ENCODE measurements at regions not wholly inside any gene's neighbourhood (a gene's known extent, or its start where the extent isn't known, plus 50 kb on each side); places are given as distances from the start of the nearest gene placed in this dataset.

GRCh38 chr9:82558855-82559630 lies 503.9 kb downstream of the RASEF start:
- CTCF ChIA-PET = no interaction called here
- DNase-seq (ENCODE audit: low read depth in 1 of 2, low spot score in 1 of 2) = no peak
- Histone ChIP-seq H3K4me1 (no peaks in the 10 kb centered on the region), H3K27ac (no peak overlapping the region), H3K4me2 (no peak overlapping the region), H3K9me3 (no peaks in the 10 kb centered on the region), H3K4me3 (no peak overlapping the region)
- ATAC-seq = no peak
- FAIRE-seq = no peak
- POLR2A ChIA-PET = interaction anchor here (0.6 kb wide), 1 partner anchor 810 kb away, joined by 5 read pairs; no protein-coding TSS in a partner anchor
- TF ChIP-seq HOXB5 (CRISPR knock-in tag; IDR thresholded peaks at IDR 0.05) (no peak), HOXA7 (CRISPR knock-in tag; IDR thresholded peaks at IDR 0.05) (no peak), CBX2 (IDR thresholded peaks at IDR 0.05; ENCODE audit: borderline replicate concordance, low read depth) (no peak), PHF8 (IDR thresholded peaks at IDR 0.05; ENCODE audit: borderline replicate concordance, low read depth) (no peak), NR3C1 (IDR thresholded peaks at IDR 0.05) (no peak), ZFP36 (IDR thresholded peaks at IDR 0.05; ENCODE audit: borderline replicate concordance, partially characterized antibody) (no peak), RARB (CRISPR knock-in tag; IDR thresholded peaks at IDR 0.05) (no peak), EP300 (IDR thresholded peaks at IDR 0.05) (no peak), MAFK (IDR thresholded peaks at IDR 0.05; ENCODE audit: partially characterized antibody) (no peak), NPAS2 (CRISPR knock-in tag; IDR thresholded peaks at IDR 0.05; ENCODE audit: borderline replicate concordance) (no peak)
- WGBS (ENCODE audit: missing lambda C conversion rate) = 54% methylated on average over 9 of the region's 9 CpGs

- H3K9me3 ChIP-seq = no peaks in the 10 kb centered on the region
- ChIA-PET POLR2A (interaction anchor here (0.6 kb wide), 1 partner anchor 811 kb away, joined by 5 read pairs; no protein-coding TSS in a partner anchor), CTCF (no interaction called here)
- ATAC-seq = no peak
- H3K4me3 ChIP-seq = no peak overlapping the region
- no peak for FAIRE-seq
- no peak overlapping the region for H3K27ac ChIP-seq
- H3K4me1 ChIP-seq = no peaks in the 10 kb centered on the region
- 78% methylated on average over 1 of the region's 1 CpG for WGBS (ENCODE audit: missing lambda C conversion rate)
- no peak overlapping the region for H3K4me2 ChIP-seq
- TF ChIP-seq, protein P1, sequence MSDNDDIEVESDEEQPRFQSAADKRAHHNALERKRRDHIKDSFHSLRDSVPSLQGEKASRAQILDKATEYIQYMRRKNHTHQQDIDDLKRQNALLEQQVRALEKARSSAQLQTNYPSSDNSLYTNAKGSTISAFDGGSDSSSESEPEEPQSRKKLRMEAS (IDR thresholded peaks at IDR 0.05) = no peak
- TF ChIP-seq ZFP36 (IDR thresholded peaks at IDR 0.05; ENCODE audit: borderline replicate concordance, partially characterized antibody) = no peak
- no peak for TF ChIP-seq CBX8 (IDR thresholded peaks at IDR 0.05)
- no peak for TF ChIP-seq POLR2AphosphoS2 (conservative IDR thresholded peaks at IDR 0.05; ENCODE audit: low read length)
- TF ChIP-seq KDM5A (IDR thresholded peaks at IDR 0.05) = no peak
- no peak for TF ChIP-seq E2F6 (IDR thresholded peaks at IDR 0.05; ENCODE audit: borderline replicate concordance, low read depth)
- TF ChIP-seq MYC (IDR thresholded peaks at IDR 0.05; ENCODE audit: borderline replicate concordance, low read length) = no peak
- TF ChIP-seq RAD21 (conservative IDR thresholded peaks at IDR 0.05 in 1 of 2, IDR thresholded peaks at IDR 0.05 in 1 of 2) = no peak
- TF ChIP-seq, protein P2, sequence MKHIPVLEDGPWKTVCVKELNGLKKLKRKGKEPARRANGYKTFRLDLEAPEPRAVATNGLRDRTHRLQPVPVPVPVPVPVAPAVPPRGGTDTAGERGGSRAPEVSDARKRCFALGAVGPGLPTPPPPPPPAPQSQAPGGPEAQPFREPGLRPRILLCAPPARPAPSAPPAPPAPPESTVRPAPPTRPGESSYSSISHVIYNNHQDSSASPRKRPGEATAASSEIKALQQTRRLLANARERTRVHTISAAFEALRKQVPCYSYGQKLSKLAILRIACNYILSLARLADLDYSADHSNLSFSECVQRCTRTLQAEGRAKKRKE (CRISPR knock-in tag; IDR thresholded peaks at IDR 0.05; ENCODE audit: low read depth) = no peak
- no peak for DNase-seq (ENCODE audit: low read depth in 1 of 2, low spot score in 1 of 2)
Observed at GRCh38 chr9:82560036-82560435, 502.9 kb downstream of the RASEF start.

GRCh38 chr9:82560457-82560904 lies 502.5 kb downstream of the RASEF start:
- DNase-seq (ENCODE audit: low read depth in 1 of 2, low spot score in 1 of 2) (no peak), FAIRE-seq (no peak), ATAC-seq (no peak)
- ChIA-PET POLR2A (no interaction called here), CTCF (interaction anchor here (0.6 to 2.4 kb wide), 2 partner anchors 13 to 46 kb away, joined by 3 to 8 read pairs; no protein-coding TSS in a partner anchor)
- 47% methylated on average over 8 of the region's 9 CpGs for WGBS (ENCODE audit: missing lambda C conversion rate)
- no peaks in the 10 kb centered on the region for H3K4me1 ChIP-seq
- H3K4me2 ChIP-seq = no peak overlapping the region
- H3K4me3 ChIP-seq = no peak overlapping the region
- H3K27ac ChIP-seq = no peak overlapping the region
- no peaks in the 10 kb centered on the region for H3K9me3 ChIP-seq
- no peak for TF ChIP-seq KDM1A (IDR thresholded peaks at IDR 0.05; ENCODE audit: low read depth)
- TF ChIP-seq NPAS2 (CRISPR knock-in tag; IDR thresholded peaks at IDR 0.05; ENCODE audit: borderline replicate concordance) = no peak
- no peak for TF ChIP-seq GATA3 (IDR thresholded peaks at IDR 0.05; ENCODE audit: borderline replicate concordance)
- TF ChIP-seq, protein P3, sequence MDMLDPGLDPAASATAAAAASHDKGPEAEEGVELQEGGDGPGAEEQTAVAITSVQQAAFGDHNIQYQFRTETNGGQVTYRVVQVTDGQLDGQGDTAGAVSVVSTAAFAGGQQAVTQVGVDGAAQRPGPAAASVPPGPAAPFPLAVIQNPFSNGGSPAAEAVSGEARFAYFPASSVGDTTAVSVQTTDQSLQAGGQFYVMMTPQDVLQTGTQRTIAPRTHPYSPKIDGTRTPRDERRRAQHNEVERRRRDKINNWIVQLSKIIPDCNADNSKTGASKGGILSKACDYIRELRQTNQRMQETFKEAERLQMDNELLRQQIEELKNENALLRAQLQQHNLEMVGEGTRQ (IDR thresholded peaks at IDR 0.05) = no peak
- no peak for TF ChIP-seq ZNF302 (CRISPR knock-in tag; IDR thresholded peaks at IDR 0.05)
- TF ChIP-seq CHD2 (IDR thresholded peaks at IDR 0.05; ENCODE audit: low read length, partially characterized antibody) = no peak
- TF ChIP-seq RARB (CRISPR knock-in tag; IDR thresholded peaks at IDR 0.05) = no peak
- TF ChIP-seq, protein P4, sequence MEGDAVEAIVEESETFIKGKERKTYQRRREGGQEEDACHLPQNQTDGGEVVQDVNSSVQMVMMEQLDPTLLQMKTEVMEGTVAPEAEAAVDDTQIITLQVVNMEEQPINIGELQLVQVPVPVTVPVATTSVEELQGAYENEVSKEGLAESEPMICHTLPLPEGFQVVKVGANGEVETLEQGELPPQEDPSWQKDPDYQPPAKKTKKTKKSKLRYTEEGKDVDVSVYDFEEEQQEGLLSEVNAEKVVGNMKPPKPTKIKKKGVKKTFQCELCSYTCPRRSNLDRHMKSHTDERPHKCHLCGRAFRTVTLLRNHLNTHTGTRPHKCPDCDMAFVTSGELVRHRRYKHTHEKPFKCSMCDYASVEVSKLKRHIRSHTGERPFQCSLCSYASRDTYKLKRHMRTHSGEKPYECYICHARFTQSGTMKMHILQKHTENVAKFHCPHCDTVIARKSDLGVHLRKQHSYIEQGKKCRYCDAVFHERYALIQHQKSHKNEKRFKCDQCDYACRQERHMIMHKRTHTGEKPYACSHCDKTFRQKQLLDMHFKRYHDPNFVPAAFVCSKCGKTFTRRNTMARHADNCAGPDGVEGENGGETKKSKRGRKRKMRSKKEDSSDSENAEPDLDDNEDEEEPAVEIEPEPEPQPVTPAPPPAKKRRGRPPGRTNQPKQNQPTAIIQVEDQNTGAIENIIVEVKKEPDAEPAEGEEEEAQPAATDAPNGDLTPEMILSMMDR (IDR thresholded peaks at IDR 0.05) = no peak
- no peak for TF ChIP-seq PHF8 (IDR thresholded peaks at IDR 0.05; ENCODE audit: borderline replicate concordance, low read depth)
- no peak for TF ChIP-seq MAFK (IDR thresholded peaks at IDR 0.05; ENCODE audit: partially characterized antibody)
- TF ChIP-seq CEBPB (IDR thresholded peaks at IDR 0.05) = no peak
- TF ChIP-seq MAZ (IDR thresholded peaks at IDR 0.05; ENCODE audit: borderline replicate concordance, low read depth, low read length) = no peak
- TF ChIP-seq, protein P1 (IDR thresholded peaks at IDR 0.05) = no peak

Measured in A549 (cell line).